Stomach (tissue), 4 donors: ENCODE measurements at regions not wholly inside any gene's neighbourhood (a gene's known extent, or its start where the extent isn't known, plus 50 kb on each side); places are given as distances from the start of the nearest gene placed in this dataset.

Experiments used
- CTCF ChIP-seq, 7 experiments: fragments of 450-650 bp in 4 of 7; fragments of 200-600 bp in 3 of 7; sonication (generic) in 3 of 7; IDR thresholded peaks; one replicate each; pipeline ENCODE4 v1.5.1; 2016 to 2019; ENCODE audit warnings: antibody characterized with exemption in 7 of 7, control low read depth in 2 of 7, mild to moderate bottlenecking in 1 of 7
- EP300 ChIP-seq: sonication (generic); formaldehyde crosslinking; IDR thresholded peaks from one replicate; pipeline ENCODE4 v1.6.1; 2017; ENCODE audit warnings: antibody characterized with exemption
- POLR2AphosphoS5 ChIP-seq, 3 donors: sonication (generic); formaldehyde crosslinking; IDR thresholded peaks; one replicate each; pipeline ENCODE4 v1.6.1; 2016; ENCODE audit warnings: antibody characterized with exemption in 3 of 3

- TF ChIP-seq POLR2AphosphoS5 (IDR thresholded peaks at IDR 0.05): no peak
- TF ChIP-seq CTCF (IDR thresholded peaks at IDR 0.05): no peak
- no peak for TF ChIP-seq EP300
These were observed 458.5 kb upstream of the ARRDC4 start for GRCh38 chr15:97502038-97502437.
